HCT116 (cell line): ENCODE measurements at regions not wholly inside any gene's neighbourhood (a gene's known extent, or its start where the extent isn't known, plus 50 kb on each side); places are given as distances from the start of the nearest gene placed in this dataset.

Source experiments
- EGR1 ChIP-seq: IDR thresholded peaks from 2 replicates; pipeline ENCODE4 v1.6.1; 2012; ENCODE audit warnings: low read depth
- EZH2phosphoT487 ChIP-seq: fragments of 200-600 bp; IDR thresholded peaks from 2 replicates; pipeline ENCODE4 v1.6.1; 2018; ENCODE audit warnings: antibody characterized with exemption, borderline replicate concordance
- POLR2A ChIP-seq: IDR thresholded peaks from 2 replicates; pipeline ENCODE4 v1.7.0; 2011; ENCODE audit warnings: borderline replicate concordance; ENCODE audit not compliant: insufficient read depth, insufficient read length; ENCODE audit errors: extremely low read depth
- POLR2AphosphoS5 ChIP-seq: IDR thresholded peaks from 2 replicates; pipeline ENCODE4 v1.6.1; 2011; ENCODE audit warnings: mild to moderate bottlenecking, low read depth, low read length, moderate library complexity
- SP1 ChIP-seq: IDR thresholded peaks from 2 replicates; pipeline ENCODE4 v1.6.1; 2012; ENCODE audit warnings: low read depth
- ZFX ChIP-seq: fragments of 450-650 bp; IDR thresholded peaks from 2 replicates; pipeline ENCODE4 v1.6.1; 2017
- TF ChIP-seq, protein P1 (sequence below), 3 experiments: fragments of 200-600 bp in 1 of 3; sonication (generic) in 1 of 3; IDR thresholded peaks in 2 of 3; conservative IDR thresholded peaks in 1 of 3; 2 replicates each; pipeline ENCODE4 v1.5.1; 2012 to 2017; ENCODE audit warnings: low read depth in 2 of 3, low read length in 2 of 3, antibody characterized with exemption in 1 of 3, borderline replicate concordance in 1 of 3, control low read depth in 1 of 3, mild to moderate bottlenecking in 1 of 3, mixed read lengths in 1 of 3, mixed run types in 1 of 3, moderate library complexity in 1 of 3; ENCODE audit not compliant: insufficient read depth in 1 of 3
- TF ChIP-seq, protein P2 (sequence below): IDR thresholded peaks from 2 replicates; pipeline ENCODE4 v1.6.1; 2012
- TF ChIP-seq, protein P3 (sequence below): IDR thresholded peaks from 2 replicates; pipeline ENCODE4 v1.6.1; 2012

DNA sequence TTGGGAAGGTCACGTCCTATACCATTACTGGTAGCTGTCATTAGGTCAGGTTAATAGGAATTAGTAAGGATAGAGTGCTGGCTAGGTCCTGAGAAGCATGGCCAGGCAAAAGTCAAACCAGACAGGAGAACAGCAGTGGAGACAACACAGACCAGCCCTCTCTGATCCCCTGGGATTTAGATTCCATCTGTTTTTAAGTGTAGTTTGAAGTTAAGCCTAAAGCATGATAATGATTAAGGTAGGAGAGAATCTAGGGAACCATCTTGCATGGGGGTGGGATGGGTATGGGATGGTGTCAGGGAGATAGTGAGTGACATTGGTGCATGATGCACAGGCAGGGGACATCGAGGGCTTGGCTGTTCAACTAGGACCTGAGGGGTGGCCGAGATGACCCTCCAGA lies 96.6 kb downstream of the MYCN start:
- TF ChIP-seq, protein P1, sequence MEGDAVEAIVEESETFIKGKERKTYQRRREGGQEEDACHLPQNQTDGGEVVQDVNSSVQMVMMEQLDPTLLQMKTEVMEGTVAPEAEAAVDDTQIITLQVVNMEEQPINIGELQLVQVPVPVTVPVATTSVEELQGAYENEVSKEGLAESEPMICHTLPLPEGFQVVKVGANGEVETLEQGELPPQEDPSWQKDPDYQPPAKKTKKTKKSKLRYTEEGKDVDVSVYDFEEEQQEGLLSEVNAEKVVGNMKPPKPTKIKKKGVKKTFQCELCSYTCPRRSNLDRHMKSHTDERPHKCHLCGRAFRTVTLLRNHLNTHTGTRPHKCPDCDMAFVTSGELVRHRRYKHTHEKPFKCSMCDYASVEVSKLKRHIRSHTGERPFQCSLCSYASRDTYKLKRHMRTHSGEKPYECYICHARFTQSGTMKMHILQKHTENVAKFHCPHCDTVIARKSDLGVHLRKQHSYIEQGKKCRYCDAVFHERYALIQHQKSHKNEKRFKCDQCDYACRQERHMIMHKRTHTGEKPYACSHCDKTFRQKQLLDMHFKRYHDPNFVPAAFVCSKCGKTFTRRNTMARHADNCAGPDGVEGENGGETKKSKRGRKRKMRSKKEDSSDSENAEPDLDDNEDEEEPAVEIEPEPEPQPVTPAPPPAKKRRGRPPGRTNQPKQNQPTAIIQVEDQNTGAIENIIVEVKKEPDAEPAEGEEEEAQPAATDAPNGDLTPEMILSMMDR (IDR thresholded peaks at IDR 0.05 in 2 of 3, conservative IDR thresholded peaks at IDR 0.05 in 1 of 3; ENCODE audit: borderline replicate concordance in 1 of 3, insufficient read depth in 1 of 3, low read depth in 2 of 3, low read length in 2 of 3) = no peak
- TF ChIP-seq, protein P2, sequence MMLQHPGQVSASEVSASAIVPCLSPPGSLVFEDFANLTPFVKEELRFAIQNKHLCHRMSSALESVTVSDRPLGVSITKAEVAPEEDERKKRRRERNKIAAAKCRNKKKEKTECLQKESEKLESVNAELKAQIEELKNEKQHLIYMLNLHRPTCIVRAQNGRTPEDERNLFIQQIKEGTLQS = no peak
- TF ChIP-seq POLR2A (no peak), SP1 (no peak), EZH2phosphoT487 (no peak), EGR1 (no peak), POLR2AphosphoS5 (no peak), ZFX (no peak)
- TF ChIP-seq, protein P3, sequence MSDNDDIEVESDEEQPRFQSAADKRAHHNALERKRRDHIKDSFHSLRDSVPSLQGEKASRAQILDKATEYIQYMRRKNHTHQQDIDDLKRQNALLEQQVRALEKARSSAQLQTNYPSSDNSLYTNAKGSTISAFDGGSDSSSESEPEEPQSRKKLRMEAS = no peak
